Smooth muscle cell (in vitro differentiated cells): ENCODE measurements at regions not wholly inside any gene's neighbourhood (a gene's known extent, or its start where the extent isn't known, plus 50 kb on each side); places are given as distances from the start of the nearest gene placed in this dataset.

Experiments
- DNase-seq: peaks from one replicate; lab custom pipeline; 2025; ENCODE audit not compliant: unreplicated experiment; lab: John Stamatoyannopoulos, UW
- H2AFZ ChIP-seq: fragments of 200-600 bp; sonication (generic); 2 replicates; pipeline ENCODE4 v1.6.0; 2016; ENCODE audit warnings: antibody characterized with exemption, low read depth, mild to moderate bottlenecking
- H3F3A ChIP-seq: fragments of 200-600 bp; sonication (generic); 2 replicates; pipeline ENCODE4 v1.6.0; 2017; ENCODE audit warnings: antibody characterized with exemption, low read depth
- H3K27ac ChIP-seq: fragments of 200-600 bp; sonication (generic); 2 replicates; pipeline ENCODE4 v1.5.1; 2016; ENCODE audit warnings: low read depth, mild to moderate bottlenecking
- H3K27me3 ChIP-seq: fragments of 200-600 bp; sonication (generic); 2 replicates; pipeline ENCODE4 v1.6.1; 2016; ENCODE audit warnings: low read depth, mild to moderate bottlenecking
- H3K36me3 ChIP-seq: fragments of 200-600 bp; sonication (generic); 2 replicates; pipeline ENCODE4 v1.5.1; 2016; ENCODE audit warnings: low read depth
- H3K4me1 ChIP-seq: fragments of 200-600 bp; sonication (generic); 2 replicates; pipeline ENCODE4 v1.5.1; 2016; ENCODE audit warnings: low read depth
- H3K4me2 ChIP-seq: fragments of 200-600 bp; sonication (generic); 2 replicates; pipeline ENCODE4 v1.6.0; 2016; ENCODE audit warnings: mild to moderate bottlenecking
- H3K4me3 ChIP-seq: fragments of 200-600 bp; sonication (generic); 2 replicates; pipeline ENCODE4 v1.5.1; 2016; ENCODE audit warnings: mild to moderate bottlenecking
- H3K79me2 ChIP-seq: fragments of 200-600 bp; sonication (generic); 2 replicates; pipeline ENCODE4 v1.6.0; 2016; ENCODE audit warnings: low read depth, mild to moderate bottlenecking
- H3K9ac ChIP-seq: fragments of 200-600 bp; sonication (generic); 2 replicates; pipeline ENCODE4 v1.6.0; 2016; ENCODE audit warnings: low read depth
- H3K9me3 ChIP-seq: fragments of 200-600 bp; sonication (generic); replicated peaks from 2 replicates; pipeline ENCODE4 v1.5.1; 2016; ENCODE audit warnings: low read depth
- H4K20me1 ChIP-seq: fragments of 200-600 bp; sonication (generic); 2 replicates; pipeline ENCODE4 v1.6.0; 2016; ENCODE audit warnings: low read depth
- WGBS: methylation state at CpG from one replicate; pipeline ENCODE4 v1.1.7; 2016; ENCODE audit warnings: low lambda C conversion rate; 5-methylcytosine and 5-hydroxymethylcytosine counted together
- TF ChIP-seq, protein P1 (sequence below): fragments of 200-600 bp; sonication (generic); IDR thresholded peaks from 2 replicates; pipeline ENCODE4 v1.5.1; 2017; ENCODE audit warnings: borderline replicate concordance, mild to moderate bottlenecking, antibody characterized with exemption; ENCODE audit not compliant: insufficient read depth, poor library complexity, severe bottlenecking

DNA sequence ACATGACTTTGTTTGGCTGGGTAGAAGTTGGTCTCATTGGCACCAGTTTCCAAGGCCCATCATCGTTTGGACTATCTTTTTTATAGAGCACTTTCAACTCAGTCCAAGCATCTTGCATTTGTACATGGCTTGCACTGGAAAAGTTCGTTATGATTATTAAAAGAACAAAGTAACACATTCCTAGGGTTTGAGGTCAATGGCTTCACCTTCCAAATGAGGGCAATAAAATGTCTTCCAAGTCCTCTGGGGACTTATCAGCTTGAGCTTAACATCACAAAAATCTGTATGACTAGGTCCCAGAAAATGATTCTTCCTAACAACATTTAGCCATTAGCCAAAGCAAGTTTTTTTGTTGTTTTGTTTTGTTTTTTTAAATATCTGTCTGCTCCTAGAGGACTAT is 610.8 kb downstream of the LMO4 start:
- 74% methylated on average over 2 of the region's 2 CpGs for WGBS
- Histone ChIP-seq H2AFZ (no peak overlapping the region), H3K4me3 (no peak overlapping the region), H3F3A (no peaks in the 10 kb centered on the region), H3K9me3 (no peaks in the 10 kb centered on the region), H3K4me1 (peaks cover 10% of the 10 kb centered on the region), H4K20me1 (no peaks in the 10 kb centered on the region), H3K27ac (no peak overlapping the region), H3K4me2 (no peak overlapping the region), H3K27me3 (no peaks in the 10 kb centered on the region), H3K36me3 (no peaks in the 10 kb centered on the region), H3K9ac (no peak overlapping the region), H3K79me2 (no peaks in the 10 kb centered on the region)
- no peak for DNase-seq
- TF ChIP-seq, protein P1, sequence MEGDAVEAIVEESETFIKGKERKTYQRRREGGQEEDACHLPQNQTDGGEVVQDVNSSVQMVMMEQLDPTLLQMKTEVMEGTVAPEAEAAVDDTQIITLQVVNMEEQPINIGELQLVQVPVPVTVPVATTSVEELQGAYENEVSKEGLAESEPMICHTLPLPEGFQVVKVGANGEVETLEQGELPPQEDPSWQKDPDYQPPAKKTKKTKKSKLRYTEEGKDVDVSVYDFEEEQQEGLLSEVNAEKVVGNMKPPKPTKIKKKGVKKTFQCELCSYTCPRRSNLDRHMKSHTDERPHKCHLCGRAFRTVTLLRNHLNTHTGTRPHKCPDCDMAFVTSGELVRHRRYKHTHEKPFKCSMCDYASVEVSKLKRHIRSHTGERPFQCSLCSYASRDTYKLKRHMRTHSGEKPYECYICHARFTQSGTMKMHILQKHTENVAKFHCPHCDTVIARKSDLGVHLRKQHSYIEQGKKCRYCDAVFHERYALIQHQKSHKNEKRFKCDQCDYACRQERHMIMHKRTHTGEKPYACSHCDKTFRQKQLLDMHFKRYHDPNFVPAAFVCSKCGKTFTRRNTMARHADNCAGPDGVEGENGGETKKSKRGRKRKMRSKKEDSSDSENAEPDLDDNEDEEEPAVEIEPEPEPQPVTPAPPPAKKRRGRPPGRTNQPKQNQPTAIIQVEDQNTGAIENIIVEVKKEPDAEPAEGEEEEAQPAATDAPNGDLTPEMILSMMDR = no peak

DNA sequence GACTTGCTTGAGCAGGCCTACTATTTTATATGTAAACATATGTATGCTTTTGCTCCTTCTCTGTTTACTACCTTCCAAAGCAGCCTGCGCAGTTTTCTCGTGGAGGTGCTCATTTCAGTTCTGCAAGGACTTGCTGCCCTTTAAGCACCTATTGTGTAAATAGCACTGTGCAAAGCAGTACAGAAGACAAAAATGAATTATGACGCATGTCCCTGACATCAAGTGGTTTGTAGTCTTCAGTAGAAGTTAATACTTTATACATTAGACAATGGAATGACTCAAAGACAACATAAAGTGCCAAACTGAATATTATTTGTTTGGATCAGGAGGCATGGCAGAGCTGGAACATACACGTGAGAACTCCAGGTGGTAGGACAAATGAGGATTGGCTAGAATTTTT is 611.7 kb downstream of the LMO4 start:
- H3K79me2 ChIP-seq = no peaks in the 10 kb centered on the region
- H3K27ac ChIP-seq = no peak overlapping the region
- H3K4me1 ChIP-seq = peaks cover 10% of the 10 kb centered on the region
- H4K20me1 ChIP-seq = no peaks in the 10 kb centered on the region
- H2AFZ ChIP-seq = no peak overlapping the region
- no peak for DNase-seq
- 89% methylated on average over 4 of the region's 4 CpGs for WGBS
- H3K36me3 ChIP-seq = no peaks in the 10 kb centered on the region
- TF ChIP-seq, protein P1 = no peak
- H3K9me3 ChIP-seq = no peaks in the 10 kb centered on the region
- H3F3A ChIP-seq = no peaks in the 10 kb centered on the region
- no peak overlapping the region for H3K4me3 ChIP-seq
- H3K27me3 ChIP-seq = no peaks in the 10 kb centered on the region
- H3K9ac ChIP-seq = no peak overlapping the region
- no peak overlapping the region for H3K4me2 ChIP-seq

DNA sequence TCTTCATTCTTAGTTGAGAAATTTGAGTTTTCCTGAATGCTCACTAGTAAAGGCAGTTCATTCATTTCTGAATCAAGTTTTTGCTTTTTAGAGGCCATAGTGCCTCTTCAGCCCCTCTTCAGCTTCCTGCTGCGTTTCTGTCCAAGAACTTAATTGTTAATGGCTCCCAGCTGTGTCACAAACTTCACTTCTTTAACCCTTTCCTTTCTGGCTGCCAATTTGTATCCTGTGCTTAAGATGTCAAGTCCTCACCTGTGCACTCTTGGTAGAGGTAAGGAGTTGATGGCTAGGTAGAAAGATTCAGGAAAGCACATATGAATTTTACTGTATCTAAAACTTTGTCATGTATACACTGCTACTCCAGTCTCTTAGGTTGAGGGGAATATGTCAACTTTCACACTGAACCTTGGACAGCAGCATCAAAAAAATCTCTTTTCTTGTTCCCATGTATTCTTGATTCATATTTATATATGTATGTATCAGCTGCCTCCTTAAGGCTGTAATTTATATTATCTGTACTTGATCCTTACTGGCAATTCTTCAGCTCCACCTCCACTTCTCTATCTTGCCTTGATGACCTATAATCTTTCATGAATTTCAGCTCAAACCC is 612.8 kb downstream of the LMO4 start:
- DNase-seq = no peak
- Histone ChIP-seq H3K27me3 (no peaks in the 10 kb centered on the region), H3K36me3 (no peaks in the 10 kb centered on the region), H3K9me3 (no peaks in the 10 kb centered on the region), H2AFZ (no peak overlapping the region), H3K9ac (no peak overlapping the region), H3F3A (no peaks in the 10 kb centered on the region), H3K27ac (no peak overlapping the region), H3K4me1 (peaks cover 10% of the 10 kb centered on the region), H3K79me2 (no peaks in the 10 kb centered on the region), H4K20me1 (no peaks in the 10 kb centered on the region), H3K4me2 (no peak overlapping the region), H3K4me3 (no peak overlapping the region)
- WGBS = 4% methylated on average over 1 of the region's 1 CpG
- TF ChIP-seq, protein P1 = no peak

GRCh38 chr1:87942165-87942564 is 613.5 kb downstream of the LMO4 start:
- no peaks in the 10 kb centered on the region for H3F3A ChIP-seq
- H3K9ac ChIP-seq = no peak overlapping the region
- TF ChIP-seq, protein P1 = no peak
- WGBS = 23% methylated on average over 1 of the region's 1 CpG
- H3K9me3 ChIP-seq = no peaks in the 10 kb centered on the region
- H3K4me3 ChIP-seq = no peak overlapping the region
- no peak overlapping the region for H2AFZ ChIP-seq
- no peak overlapping the region for H3K4me2 ChIP-seq
- no peaks in the 10 kb centered on the region for H3K79me2 ChIP-seq
- H4K20me1 ChIP-seq = no peaks in the 10 kb centered on the region
- H3K27ac ChIP-seq = no peak overlapping the region
- DNase-seq = no peak
- H3K36me3 ChIP-seq = no peaks in the 10 kb centered on the region
- H3K4me1 ChIP-seq = peaks cover 10% of the 10 kb centered on the region
- H3K27me3 ChIP-seq = no peaks in the 10 kb centered on the region
